PC-9 (cell line): ENCODE measurements at regions not wholly inside any gene's neighbourhood (a gene's known extent, or its start where the extent isn't known, plus 50 kb on each side); places are given as distances from the start of the nearest gene placed in this dataset.

Source experiments
- CTCF ChIP-seq: fragments of 200-600 bp; sonication (generic); conservative IDR thresholded peaks from 2 replicates; pipeline ENCODE4 v1.6.1; 2017; ENCODE audit warnings: mixed run types, antibody characterized with exemption, mild to moderate bottlenecking, moderate library complexity
- EZH2 ChIP-seq: fragments of 200-600 bp; sonication (generic); IDR thresholded peaks from 2 replicates; pipeline ENCODE4 v1.8.0; 2017; ENCODE audit warnings: antibody characterized with exemption, low read depth

DNA sequence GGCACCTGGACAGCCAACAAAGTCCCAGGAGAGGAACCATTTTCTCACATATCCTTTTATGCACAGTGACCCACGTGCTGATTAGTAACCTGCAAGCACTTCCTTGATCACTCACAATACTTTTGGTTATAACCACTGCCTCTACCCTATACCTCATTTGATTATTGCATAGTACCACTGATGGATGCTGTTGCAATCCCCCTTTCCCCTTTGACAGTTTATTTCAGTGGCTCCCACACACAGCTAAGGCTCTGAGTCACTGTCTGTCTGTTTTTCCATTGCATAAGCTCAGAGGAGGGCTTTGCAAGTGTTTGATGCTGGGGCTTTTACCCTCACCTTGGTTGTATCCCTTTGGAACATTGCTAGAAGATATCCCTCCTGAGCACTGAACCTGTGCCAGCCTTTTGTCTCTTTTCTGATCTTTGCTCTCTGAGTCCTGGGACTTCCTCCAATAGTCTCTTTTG lies 101.7 kb upstream of the RBBP8 start:
- no peak for TF ChIP-seq CTCF
- no peak for TF ChIP-seq EZH2
